Progenitor cell of endocrine pancreas (in vitro differentiated cells): ENCODE measurements at regions not wholly inside any gene's neighbourhood (a gene's known extent, or its start where the extent isn't known, plus 50 kb on each side); places are given as distances from the start of the nearest gene placed in this dataset.
A peak's percentile ranks its signal among the peaks of the same experiment; 100 is the strongest.
"Not testable (repeated sequence)": the region's sequence is repeated elsewhere in the genome, so short reads cannot be mapped to it uniquely, and the experiment has no call there.

Source experiments
- DNase-seq: peaks from one replicate; pipeline ENCODE4 v3.0.0; 2021; ENCODE audit warnings: low spot score; ENCODE audit not compliant: unreplicated experiment
- H3K27ac Mint-ChIP-seq: 2 replicates; pipeline ENCODE4 v1.8.0; 2021; ENCODE audit warnings: mild to moderate bottlenecking, moderate library complexity, mixed read lengths
- H3K27me3 Mint-ChIP-seq: 2 replicates; pipeline ENCODE4 v1.8.0; 2021; ENCODE audit warnings: mixed read lengths
- H3K36me3 Mint-ChIP-seq: 2 replicates; pipeline ENCODE4 v1.8.0; 2022; ENCODE audit warnings: mixed read lengths; ENCODE audit not compliant: insufficient read depth
- H3K4me1 Mint-ChIP-seq: 2 replicates; pipeline ENCODE4 v1.8.0; 2021; ENCODE audit warnings: low read depth, mixed read lengths
- H3K4me3 Mint-ChIP-seq: 2 replicates; pipeline ENCODE4 v1.8.0; 2021; ENCODE audit warnings: low read depth, mild to moderate bottlenecking, moderate library complexity, mixed read lengths
- H3K9me3 Mint-ChIP-seq: 2 replicates; pipeline ENCODE4 v1.8.0; 2021; ENCODE audit warnings: low read depth, mixed read lengths
- TF ChIP-seq, protein P1 (sequence below): fragments of 200-600 bp; sonication (generic); IDR thresholded peaks from one replicate; pipeline ENCODE4 v1.5.0; 2021; ENCODE audit warnings: antibody characterized with exemption, mild to moderate bottlenecking; ENCODE audit not compliant: unreplicated experiment

DNA sequence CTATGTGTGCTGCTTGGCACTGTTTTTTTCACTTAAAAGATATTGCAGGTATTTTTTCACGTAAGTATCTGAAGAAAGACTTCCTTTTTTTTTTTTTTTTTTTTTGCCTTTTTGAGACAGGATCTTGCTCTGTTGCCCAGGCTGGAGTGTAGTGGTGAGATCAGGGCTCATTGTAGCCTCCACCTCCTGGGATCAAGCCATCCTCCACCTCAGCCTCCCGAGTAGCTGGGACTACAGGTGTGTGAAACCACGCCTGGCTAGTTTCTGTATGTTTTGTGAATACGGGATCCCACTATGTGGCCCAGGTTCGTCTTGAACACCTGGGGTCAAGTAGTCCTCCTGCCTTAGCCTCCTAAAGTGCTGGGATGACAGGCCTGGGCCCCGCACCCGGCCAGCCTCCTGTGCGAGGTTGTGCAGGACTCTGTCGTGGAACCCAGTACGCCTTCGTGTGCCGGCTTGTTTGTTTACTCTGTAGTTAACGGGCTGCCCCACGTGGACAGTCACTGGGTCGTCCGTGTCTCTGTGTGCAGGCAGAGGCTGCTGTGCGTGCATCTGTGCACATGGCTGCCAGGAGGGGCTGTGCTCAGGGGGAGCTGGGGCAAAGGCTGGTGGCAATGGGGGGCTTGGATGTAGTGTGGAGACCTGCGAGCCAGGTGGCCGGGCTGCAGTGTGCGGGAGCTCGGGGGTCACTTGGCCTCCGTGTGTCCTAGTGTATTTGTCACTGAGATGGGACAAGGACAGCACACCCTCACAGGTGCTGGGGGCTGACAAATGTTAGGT, 179.5 kb downstream of the ADRA2C start:
- TF ChIP-seq, protein P1, sequence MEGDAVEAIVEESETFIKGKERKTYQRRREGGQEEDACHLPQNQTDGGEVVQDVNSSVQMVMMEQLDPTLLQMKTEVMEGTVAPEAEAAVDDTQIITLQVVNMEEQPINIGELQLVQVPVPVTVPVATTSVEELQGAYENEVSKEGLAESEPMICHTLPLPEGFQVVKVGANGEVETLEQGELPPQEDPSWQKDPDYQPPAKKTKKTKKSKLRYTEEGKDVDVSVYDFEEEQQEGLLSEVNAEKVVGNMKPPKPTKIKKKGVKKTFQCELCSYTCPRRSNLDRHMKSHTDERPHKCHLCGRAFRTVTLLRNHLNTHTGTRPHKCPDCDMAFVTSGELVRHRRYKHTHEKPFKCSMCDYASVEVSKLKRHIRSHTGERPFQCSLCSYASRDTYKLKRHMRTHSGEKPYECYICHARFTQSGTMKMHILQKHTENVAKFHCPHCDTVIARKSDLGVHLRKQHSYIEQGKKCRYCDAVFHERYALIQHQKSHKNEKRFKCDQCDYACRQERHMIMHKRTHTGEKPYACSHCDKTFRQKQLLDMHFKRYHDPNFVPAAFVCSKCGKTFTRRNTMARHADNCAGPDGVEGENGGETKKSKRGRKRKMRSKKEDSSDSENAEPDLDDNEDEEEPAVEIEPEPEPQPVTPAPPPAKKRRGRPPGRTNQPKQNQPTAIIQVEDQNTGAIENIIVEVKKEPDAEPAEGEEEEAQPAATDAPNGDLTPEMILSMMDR = no peak
- H3K27ac Mint-ChIP-seq = no peak overlapping the region
- peaks cover 14% of the 10 kb centered on the region for H3K27me3 Mint-ChIP-seq
- H3K36me3 Mint-ChIP-seq = no peaks in the 10 kb centered on the region
- peaks cover 1% of the 10 kb centered on the region for H3K4me1 Mint-ChIP-seq
- H3K9me3 Mint-ChIP-seq = no peaks in the 10 kb centered on the region
- no peak for DNase-seq
- no peak overlapping the region for H3K4me3 Mint-ChIP-seq

DNA sequence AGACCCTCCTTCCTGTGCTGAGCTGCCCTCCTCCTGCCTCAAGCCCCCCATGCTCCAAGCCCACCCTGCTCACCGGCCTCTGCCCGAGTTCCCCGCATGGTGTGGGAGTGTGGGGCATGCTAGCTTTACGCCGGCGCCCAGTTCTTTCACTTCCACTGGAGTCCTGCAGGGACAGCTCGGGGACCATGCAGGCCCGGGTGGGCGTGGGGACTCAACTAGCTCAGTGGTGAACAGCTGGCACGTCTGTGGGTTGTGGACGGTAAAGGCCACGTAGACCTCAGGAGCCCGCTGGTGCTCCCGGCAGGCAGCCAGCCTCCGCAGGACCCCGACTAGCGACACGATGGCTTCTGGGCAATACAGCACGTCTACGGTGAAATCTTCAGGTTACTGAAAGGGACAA, 180.4 kb downstream of the ADRA2C start:
- not testable (repeated sequence) for H3K27ac Mint-ChIP-seq, H3K36me3 Mint-ChIP-seq

GRCh38 chr4:3947761-3948160, 181.6 kb downstream of the ADRA2C start:
- not testable (repeated sequence) for H3K27ac Mint-ChIP-seq, H3K9me3 Mint-ChIP-seq, H3K27me3 Mint-ChIP-seq, DNase-seq, H3K4me3 Mint-ChIP-seq, H3K36me3 Mint-ChIP-seq, H3K4me1 Mint-ChIP-seq

More for the DNA sequence above, 180.4 kb downstream of the ADRA2C start:
- not testable (repeated sequence) for DNase-seq, H3K9me3 Mint-ChIP-seq, H3K4me1 Mint-ChIP-seq, H3K4me3 Mint-ChIP-seq
- H3K27me3 Mint-ChIP-seq = peaks cover 11% of the 10 kb centered on the region

DNA sequence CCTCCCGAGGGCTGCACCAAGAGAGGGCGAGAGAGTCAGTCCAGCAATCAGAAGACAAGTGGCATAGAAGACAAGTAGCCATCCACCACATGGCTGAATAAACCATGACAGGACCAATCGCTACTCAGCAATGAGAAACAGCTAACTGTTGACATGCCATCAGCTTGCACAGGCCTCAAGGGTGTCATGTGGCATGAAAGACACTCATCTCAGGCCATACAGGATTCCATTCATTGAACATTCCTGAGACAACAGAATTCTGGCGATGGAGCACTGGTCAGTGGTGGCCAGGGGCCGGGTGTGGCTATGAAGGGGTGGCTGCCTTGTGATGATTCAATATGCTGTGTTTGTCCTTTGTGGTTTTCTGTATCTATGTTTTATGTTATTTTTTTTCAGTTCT, 182.0 kb downstream of the ADRA2C start:
- not testable (repeated sequence) for H3K27ac Mint-ChIP-seq

DNA sequence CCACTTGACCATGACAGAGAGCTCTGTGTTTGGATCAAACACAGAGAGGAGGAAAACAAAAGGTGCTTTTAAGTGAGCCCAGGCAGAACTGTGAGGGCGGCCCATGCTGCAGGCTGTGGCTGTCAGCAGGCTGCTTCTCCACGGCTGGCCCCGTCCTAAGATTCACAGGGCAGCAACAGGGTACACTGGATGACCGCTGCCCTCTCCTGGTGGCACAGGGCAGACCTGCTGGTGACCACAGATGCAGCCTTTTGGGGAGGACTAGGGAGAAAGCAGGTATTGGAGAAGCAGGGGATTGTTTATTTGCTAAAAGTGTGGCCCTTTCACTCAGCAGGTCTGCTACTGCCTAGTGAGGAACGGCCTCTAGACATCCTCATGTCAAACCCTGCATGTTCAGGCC, 183.7 kb downstream of the ADRA2C start:
- not testable (repeated sequence) for H3K9me3 Mint-ChIP-seq, H3K4me3 Mint-ChIP-seq, H3K36me3 Mint-ChIP-seq, H3K27ac Mint-ChIP-seq, H3K27me3 Mint-ChIP-seq, H3K4me1 Mint-ChIP-seq
- TF ChIP-seq, protein P1 = peak; percentile 57
- peak; percentile 39 for DNase-seq

More for the DNA sequence above, 182.0 kb downstream of the ADRA2C start:
- DNase-seq, H3K36me3 Mint-ChIP-seq, H3K4me1 Mint-ChIP-seq, H3K4me3 Mint-ChIP-seq, H3K27me3 Mint-ChIP-seq, H3K9me3 Mint-ChIP-seq: not testable (repeated sequence)

- H3K9me3 Mint-ChIP-seq, H3K4me1 Mint-ChIP-seq, H3K36me3 Mint-ChIP-seq, H3K27ac Mint-ChIP-seq, DNase-seq, H3K27me3 Mint-ChIP-seq, H3K4me3 Mint-ChIP-seq: not testable (repeated sequence)
Measured at GRCh38 chr4:3952443-3953139, 186.4 kb downstream of the ADRA2C start.

- not testable (repeated sequence) for H3K27ac Mint-ChIP-seq, H3K27me3 Mint-ChIP-seq, DNase-seq, H3K36me3 Mint-ChIP-seq, H3K4me1 Mint-ChIP-seq, H3K9me3 Mint-ChIP-seq, H3K4me3 Mint-ChIP-seq
Measured at GRCh38 chr4:3953140-3953489, 186.9 kb downstream of the ADRA2C start.

DNA sequence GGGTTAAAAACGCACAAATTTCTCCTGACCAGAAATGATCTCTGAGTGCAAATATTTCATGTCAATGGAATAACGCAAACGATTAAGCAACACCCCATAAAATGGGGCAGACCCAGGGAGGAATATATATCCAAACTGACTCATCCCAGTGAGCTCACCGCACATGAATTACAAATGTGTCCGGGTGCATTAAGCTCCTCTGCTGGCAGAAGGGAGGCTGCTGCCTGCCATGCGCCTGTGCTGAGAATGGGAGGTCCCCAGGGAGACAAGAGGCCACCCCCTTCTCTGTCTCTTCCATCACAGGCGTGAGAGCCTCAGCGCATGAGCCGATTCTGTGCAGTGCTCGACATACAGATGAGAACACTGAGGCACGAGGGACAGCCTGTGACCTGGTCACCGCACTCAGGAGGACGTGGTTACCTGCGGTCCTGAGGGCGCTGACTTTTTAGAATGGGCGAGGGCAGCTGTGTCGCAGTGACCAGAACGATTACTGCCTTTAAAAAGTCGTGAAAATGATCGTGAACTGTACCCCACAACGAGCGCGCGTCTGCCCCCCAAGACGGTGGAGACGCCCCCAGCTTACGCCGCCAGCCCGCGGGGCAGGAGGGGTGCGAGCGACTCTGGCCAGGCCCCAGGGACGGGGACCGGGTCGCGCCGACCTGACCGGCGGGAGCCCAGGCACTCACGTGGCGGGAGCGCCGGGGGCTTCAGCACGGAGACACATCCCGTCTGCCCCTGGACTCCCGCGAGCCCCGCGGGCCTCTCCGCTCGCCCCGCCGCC, 188.5 kb downstream of the ADRA2C start:
- H3K36me3 Mint-ChIP-seq, H3K4me1 Mint-ChIP-seq, H3K27me3 Mint-ChIP-seq, DNase-seq, H3K9me3 Mint-ChIP-seq: not testable (repeated sequence)
- peak overlapping the region; percentile 86 for H3K4me3 Mint-ChIP-seq
- H3K27ac Mint-ChIP-seq = peak overlapping the region; percentile 96

DNA sequence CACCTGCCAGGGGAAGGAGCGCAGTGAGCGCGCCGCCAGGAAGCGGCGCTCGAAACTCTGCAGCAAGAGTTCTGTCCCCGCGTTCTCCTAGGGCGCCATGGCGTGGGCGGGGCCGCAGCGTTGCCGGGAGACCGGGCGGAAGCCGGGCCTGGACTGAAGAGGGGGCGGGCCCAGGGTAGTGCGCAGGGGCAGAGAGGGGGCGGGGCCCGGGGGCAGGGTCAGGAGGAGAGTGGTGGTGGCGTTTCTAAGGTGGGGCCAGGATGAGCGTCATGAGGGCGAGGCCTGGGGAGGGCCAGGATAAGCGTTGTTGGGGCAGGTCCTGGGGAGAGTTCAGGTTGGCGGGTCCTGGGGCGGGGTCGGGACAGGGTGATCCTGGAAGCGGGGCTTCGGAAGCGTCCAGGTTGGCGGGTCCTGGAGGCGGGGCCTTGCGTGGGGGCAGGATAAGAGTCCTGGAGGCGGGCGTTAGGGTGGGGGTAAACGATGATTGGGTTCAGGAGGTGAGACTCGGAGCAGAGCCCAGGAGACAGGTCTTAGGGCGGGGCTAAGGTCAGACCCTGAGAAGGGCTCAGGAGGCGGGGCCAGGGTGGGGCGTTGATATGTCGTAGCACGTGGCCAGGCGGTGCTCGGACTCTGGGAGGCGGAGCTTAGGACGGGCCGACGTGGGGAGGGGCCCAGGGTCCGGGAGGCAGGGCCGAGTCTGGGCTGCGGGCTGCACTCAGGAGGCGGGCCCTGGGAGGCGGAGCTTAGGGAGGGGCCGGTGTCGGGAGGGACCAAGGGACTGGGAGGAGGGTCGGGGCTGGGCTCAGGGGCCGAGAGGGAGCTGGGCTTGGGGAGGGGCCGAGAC, 189.4 kb downstream of the ADRA2C start:
- DNase-seq = peak; percentile 96
- not testable (repeated sequence) for H3K36me3 Mint-ChIP-seq, H3K4me1 Mint-ChIP-seq, H3K27me3 Mint-ChIP-seq, H3K9me3 Mint-ChIP-seq
- Mint-ChIP-seq H3K4me3 (peak overlapping the region; percentile 86), H3K27ac (peak overlapping the region; percentile 96)

GRCh38 chr4:3956165-3956867, 190.1 kb downstream of the ADRA2C start:
- Mint-ChIP-seq H3K27ac (peak overlapping the region; percentile 37), H3K4me3 (peak overlapping the region; percentile 86)
- H3K27me3 Mint-ChIP-seq, H3K4me1 Mint-ChIP-seq, DNase-seq, H3K9me3 Mint-ChIP-seq, H3K36me3 Mint-ChIP-seq: not testable (repeated sequence)
